IMR-90 (cell line): ENCODE measurements at regions not wholly inside any gene's neighbourhood (a gene's known extent, or its start where the extent isn't known, plus 50 kb on each side); places are given as distances from the start of the nearest gene placed in this dataset.

ENCODE experiments used
- ATAC-seq: fragments of 200-7000 bp; cut with Tn5 transposase; 2 replicates; pipeline ENCODE4 v1.9.1; 2020; ENCODE audit warnings: low read depth, mild to moderate bottlenecking, moderate library complexity
- BruUV-seq: library from RNA; stranded (reverse); fragments of 400-500 nt; replicated peaks from 2 replicates; lab custom pipeline; 2021; lab: Mats Ljungman, UMichigan
- CTCF ChIA-PET: fragments of 300-600 bp; formaldehyde crosslinking; extraction: SDS; loops from one replicate; lab custom pipeline; 2021; ENCODE audit warnings: antibody characterized with exemption; lab: Yijun Ruan, JAX
- POLR2A ChIA-PET: fragments of 300-600 bp; sonication (Branson Sonifier 250); formaldehyde crosslinking; loops from one replicate; lab custom pipeline; 2022; ENCODE audit warnings: antibody characterized with exemption; ENCODE audit not compliant: unreplicated experiment; lab: Charles Lee
- DNase-seq: peaks from one replicate; pipeline ENCODE4 v3.0.0; 2013
- H2AFZ ChIP-seq: replicated peaks from 2 replicates; pipeline ENCODE3; 2013; ENCODE audit warnings: low read length, mild to moderate bottlenecking; ENCODE audit not compliant: poor library complexity
- H2AK5ac ChIP-seq: 2 replicates; pipeline ENCODE4 v1.6.1; 2013; ENCODE audit warnings: low read depth, low read length, inconsistent platforms
- H2AK9ac ChIP-seq: replicated peaks from 2 replicates; pipeline ENCODE3; 2013; ENCODE audit warnings: mild to moderate bottlenecking, low read depth, low read length, moderate library complexity; ENCODE audit not compliant: poor library complexity
- H2BK120ac ChIP-seq: 2 replicates; pipeline ENCODE4 v1.6.1; 2013; ENCODE audit warnings: low read depth, low read length, inconsistent platforms
- H2BK15ac ChIP-seq: 3 replicates; pipeline ENCODE4 v1.6.1; 2013; ENCODE audit warnings: low read depth, low read length, inconsistent platforms
- H2BK20ac ChIP-seq: 2 replicates; pipeline ENCODE4 v1.6.1; 2013; ENCODE audit warnings: low read depth, mild to moderate bottlenecking, inconsistent platforms, low read length, moderate library complexity
- H2BK5ac ChIP-seq: 2 replicates; pipeline ENCODE4 v1.6.1; 2013; ENCODE audit warnings: mild to moderate bottlenecking, low read depth, low read length, inconsistent platforms; ENCODE audit not compliant: poor library complexity, severe bottlenecking
- H3K14ac ChIP-seq: replicated peaks from 2 replicates; pipeline ENCODE4 v1.6.1; 2013; ENCODE audit warnings: low read depth, low read length, inconsistent platforms
- H3K18ac ChIP-seq: 2 replicates; pipeline ENCODE4 v1.6.1; 2013; ENCODE audit warnings: low read depth, low read length, control low read depth
- H3K23ac ChIP-seq: 2 replicates; pipeline ENCODE4 v1.6.1; 2013; ENCODE audit warnings: low read depth, low read length, inconsistent platforms
- H3K27ac ChIP-seq: 2 replicates; pipeline ENCODE4 v1.5.1; 2013; ENCODE audit warnings: mild to moderate bottlenecking, control low read depth, low read length; ENCODE audit not compliant: insufficient read depth
- H3K27me3 ChIP-seq: 2 replicates; pipeline ENCODE4 v1.6.1; 2013; ENCODE audit warnings: low read length; ENCODE audit not compliant: control insufficient read depth, insufficient read depth
- H3K36me3 ChIP-seq: 2 replicates; pipeline ENCODE4 v1.6.1; 2013; ENCODE audit warnings: low read length, mixed read lengths; ENCODE audit not compliant: control insufficient read depth, insufficient read depth
- H3K4ac ChIP-seq: 2 replicates; pipeline ENCODE4 v1.6.1; 2013; ENCODE audit warnings: low read depth, low read length, inconsistent platforms
- H3K4me1 ChIP-seq: 2 replicates; pipeline ENCODE4 v1.6.1; 2013; ENCODE audit warnings: low read length, mixed read lengths; ENCODE audit not compliant: control insufficient read depth, insufficient read depth
- H3K4me2 ChIP-seq: 2 replicates; pipeline ENCODE4 v1.6.1; 2013; ENCODE audit warnings: low read depth, mild to moderate bottlenecking, control low read depth, low read length, moderate library complexity
- H3K4me3 ChIP-seq: 2 replicates; pipeline ENCODE4 v1.5.1; 2013; ENCODE audit warnings: low read depth, mild to moderate bottlenecking, control low read depth, low read length, moderate library complexity; ENCODE audit not compliant: insufficient read depth
- H3K56ac ChIP-seq: 2 replicates; pipeline ENCODE4 v1.6.1; 2013; ENCODE audit warnings: low read length, inconsistent platforms; ENCODE audit not compliant: insufficient read depth; ENCODE audit errors: extremely low read depth
- H3K79me1 ChIP-seq, 2 experiments: 2 replicates each; pipeline ENCODE4 v1.6.1; 2013; ENCODE audit warnings: low read length in 2 of 2, inconsistent platforms in 1 of 2, low read depth in 1 of 2
- H3K9ac ChIP-seq: 2 replicates; pipeline ENCODE4 v1.6.1; 2013; ENCODE audit warnings: low read depth, low read length, control low read depth
- H3K9me1 ChIP-seq: 2 replicates; pipeline ENCODE4 v1.6.1; 2013; ENCODE audit warnings: low read length, inconsistent platforms; ENCODE audit not compliant: insufficient read depth
- H3K9me3 ChIP-seq: 2 replicates; pipeline ENCODE4 v1.6.1; 2013; ENCODE audit warnings: low read length; ENCODE audit not compliant: control insufficient read depth, insufficient read depth
- H4K20me1 ChIP-seq: 2 replicates; pipeline ENCODE4 v1.6.1; 2013; ENCODE audit warnings: low read length, inconsistent platforms; ENCODE audit not compliant: insufficient read depth
- H4K5ac ChIP-seq: 2 replicates; pipeline ENCODE4 v1.6.1; 2013; ENCODE audit warnings: mild to moderate bottlenecking, low read depth, low read length, control low read depth
- H4K8ac ChIP-seq, 2 experiments: 2 replicates each; pipeline ENCODE4 v1.6.1; 2013; ENCODE audit warnings: low read depth in 2 of 2, low read length in 2 of 2, control low read depth in 1 of 2, inconsistent platforms in 1 of 2
- H4K91ac ChIP-seq: 2 replicates; pipeline ENCODE4 v1.6.1; 2013; ENCODE audit warnings: low read depth, low read length, inconsistent platforms; ENCODE audit not compliant: insufficient read depth
- ELK1 ChIP-seq: fragments of 150-350 bp; IDR thresholded peaks from 2 replicates; pipeline ENCODE4 v1.6.1; 2016; ENCODE audit warnings: low read depth, mild to moderate bottlenecking, low read length, moderate library complexity, borderline replicate concordance
- MAZ ChIP-seq: IDR thresholded peaks from 2 replicates; pipeline ENCODE4 v1.6.1; 2012; ENCODE audit warnings: low read depth, mild to moderate bottlenecking, low read length, improper control_type of control experiment, moderate library complexity, borderline replicate concordance
- RAD21 ChIP-seq: IDR thresholded peaks from 2 replicates; pipeline ENCODE4 v1.6.1; 2012; ENCODE audit warnings: low read length, improper control_type of control experiment
- RFX5 ChIP-seq: IDR thresholded peaks from 2 replicates; pipeline ENCODE4 v1.8.0; 2012; ENCODE audit warnings: low read depth, mild to moderate bottlenecking, low read length, moderate library complexity
- WGBS, 2 experiments: methylation state at CpG; one replicate each; pipeline versions ENCODE4 v1.1.5 to v1.1.7; 2013; ENCODE audit warnings: missing lambda C conversion rate in 2 of 2; ENCODE audit not compliant: insufficient read length in 1 of 2; ENCODE audit errors: extremely low coverage in 2 of 2; 5-methylcytosine and 5-hydroxymethylcytosine counted together
- dilution Hi-C: fragments of 300-500 bp; cut with HindIII; formaldehyde crosslinking; loops from one replicate; pipeline ENCODE4 v1.14.3; 2018; ENCODE audit warnings: low sequenced_read_pairs; ENCODE audit not compliant: unreplicated experiment
- in situ Hi-C: fragments of 300-500 bp; cut with MboI; formaldehyde crosslinking; loops from 3 replicates; pipeline ENCODE4 v1.14.3; 2019; ENCODE audit warnings: low sequenced_read_pairs, inconsistent platforms, mixed read lengths
- intact Hi-C: fragments of 100-400 bp; cut with micrococcal nuclease; formaldehyde crosslinking; loops from 2 replicates; pipeline ENCODE4 v1.10.0; 2022

GRCh38 chr3:26460985-26461384 is 161.6 kb upstream of the LRRC3B start:
- no peaks in the 10 kb centered on the region for H3K79me1 ChIP-seq
- POLR2A ChIA-PET = no interaction called here
- no peak overlapping the region for H2AK5ac ChIP-seq
- no peaks in the 10 kb centered on the region for H3K27me3 ChIP-seq
- no peaks in the 10 kb centered on the region for H3K9me1 ChIP-seq
- intact Hi-C loops (no loop called here), dilution Hi-C loops (no loop called here), in situ Hi-C loops (no loop called here)
- H4K5ac ChIP-seq = no peak overlapping the region
- no peak overlapping the region for H3K4me3 ChIP-seq
- H3K9me3 ChIP-seq = peaks cover 7% of the 10 kb centered on the region
- no CpG with 5 or more reads among the region's 3 CpGs for WGBS, 2 experiments
- no peaks in the 10 kb centered on the region for H3K4me1 ChIP-seq
- H2BK120ac ChIP-seq = no peak overlapping the region
- H3K27ac ChIP-seq = no peak overlapping the region
- TF ChIP-seq RFX5 = no peak
- TF ChIP-seq RAD21 = no peak
- TF ChIP-seq MAZ = no peak
- TF ChIP-seq ELK1 = no peak
- H4K8ac ChIP-seq = no peak overlapping the region
- no peaks in the 10 kb centered on the region for H3K36me3 ChIP-seq
- H3K23ac ChIP-seq = no peak overlapping the region
- H2BK5ac ChIP-seq = no peak overlapping the region
- BruUV-seq = no TSS peak
- H2AFZ ChIP-seq = no peak overlapping the region
- no peaks in the 10 kb centered on the region for H4K20me1 ChIP-seq
- ATAC-seq = no peak
- H3K9ac ChIP-seq = no peak overlapping the region
- H2BK20ac ChIP-seq = no peak overlapping the region
- no peak overlapping the region for H3K18ac ChIP-seq
- H3K4me2 ChIP-seq = no peak overlapping the region
- DNase-seq = no peak
- no peak overlapping the region for H3K4ac ChIP-seq
- CTCF ChIA-PET = no interaction called here
- no peak overlapping the region for H2BK15ac ChIP-seq
- no peak overlapping the region for H4K91ac ChIP-seq
- H2AK9ac ChIP-seq = no peak overlapping the region
- H3K14ac ChIP-seq = no peak overlapping the region
- H3K56ac ChIP-seq = no peak overlapping the region
